Esophagus muscularis mucosa (tissue), 4 donors: ENCODE measurements at regions not wholly inside any gene's neighbourhood (a gene's known extent, or its start where the extent isn't known, plus 50 kb on each side); places are given as distances from the start of the nearest gene placed in this dataset.

ENCODE experiments used
- DNase-seq: peaks from one replicate; pipeline ENCODE4 v3.0.0-alpha.2; 2017; ENCODE audit errors: extremely low spot score
- H3K27ac ChIP-seq, 4 donors: fragments of 200-600 bp; sonication (generic); replicated peaks in 1 of 4; 1 replicate in 3 of 4; 2 replicates in 1 of 4; pipeline ENCODE4 v1.5.1; 2016 to 2019; ENCODE audit warnings: mild to moderate bottlenecking in 1 of 4
- H3K27me3 ChIP-seq, 4 donors: fragments of 200-600 bp; sonication (generic); one replicate each; pipeline versions ENCODE4 v1.5.1 to v1.6.0; 2016 to 2019
- H3K36me3 ChIP-seq, 4 donors: fragments of 200-600 bp; sonication (generic); one replicate each; pipeline ENCODE4 v1.5.1; 2016 to 2019
- H3K4me1 ChIP-seq, 4 donors: fragments of 200-600 bp; sonication (generic); one replicate each; pipeline ENCODE4 v1.5.1; 2016 to 2019
- H3K4me3 ChIP-seq, 4 donors: fragments of 200-600 bp; sonication (generic); 1 replicate in 2 of 4; 2 replicates in 2 of 4; pipeline ENCODE4 v1.5.1; 2016 to 2019; ENCODE audit warnings: mild to moderate bottlenecking in 4 of 4, moderate library complexity in 1 of 4
- H3K9me3 ChIP-seq, 4 donors: fragments of 200-600 bp; sonication (generic); 1 replicate in 3 of 4; 2 replicates in 1 of 4; pipeline ENCODE4 v1.5.1; 2016 to 2019
- EP300 ChIP-seq: sonication (generic); formaldehyde crosslinking; IDR thresholded peaks from one replicate; pipeline ENCODE4 v1.6.1; 2017; ENCODE audit warnings: antibody characterized with exemption
- POLR2A ChIP-seq: fragments of 450-650 bp; IDR thresholded peaks from one replicate; pipeline ENCODE4 v1.6.1; 2017; ENCODE audit warnings: antibody characterized with exemption, moderate library complexity, mild to moderate bottlenecking, low read depth
- POLR2AphosphoS5 ChIP-seq, 2 donors: sonication (generic); formaldehyde crosslinking; IDR thresholded peaks; one replicate each; pipeline ENCODE4 v1.6.1; 2017; ENCODE audit warnings: antibody characterized with exemption in 2 of 2
- WGBS: methylation state at CpG from one replicate; pipeline ENCODE4 v1.1.5; 2018; 5-methylcytosine and 5-hydroxymethylcytosine counted together
- intact Hi-C: fragments of 100-400 bp; cut with DNase I; formaldehyde crosslinking; loops from one replicate; pipeline ENCODE4 v1.15.1; 2023
- TF ChIP-seq, protein P1 (sequence below), 3 experiments: fragments of 200-600 bp in 2 of 3; fragments of 450-650 bp in 1 of 3; sonication (generic) in 2 of 3; IDR thresholded peaks; one replicate each; pipeline ENCODE4 v1.5.1; 2017 to 2019; ENCODE audit warnings: antibody characterized with exemption in 3 of 3, mild to moderate bottlenecking in 2 of 3, moderate library complexity in 1 of 3

DNA sequence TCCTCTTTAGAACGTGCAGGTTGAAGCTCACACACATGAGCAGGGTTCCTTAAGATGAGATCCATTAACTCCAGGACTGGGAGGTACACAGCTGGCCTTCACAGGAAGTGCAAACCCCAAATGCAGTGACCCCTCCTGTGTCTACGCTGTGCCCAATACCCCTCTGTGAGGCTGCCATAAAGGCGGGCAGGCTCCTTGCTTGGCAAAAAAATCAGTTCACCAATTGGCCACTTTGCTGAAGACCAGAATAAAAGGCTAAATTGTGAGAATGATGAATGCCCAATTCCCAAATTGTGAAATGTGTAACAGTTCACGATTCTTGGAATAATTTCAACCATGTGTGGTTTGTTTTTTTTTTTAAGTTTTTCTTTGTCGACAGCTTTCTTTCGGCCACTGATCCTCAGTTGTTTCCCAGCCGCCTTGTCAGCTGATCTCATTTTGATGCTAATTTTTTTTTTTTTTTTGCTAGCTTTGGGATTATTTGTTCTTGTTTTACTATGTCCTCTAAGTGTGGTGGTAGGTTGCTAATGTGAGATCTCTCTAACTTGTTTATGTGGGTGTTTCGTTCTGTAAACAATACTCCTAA lies 101.9 kb upstream of the PRSS58 start:
- no peak for DNase-seq
- H3K4me1 ChIP-seq, result no peaks in the 10 kb centered on the region
- intact Hi-C loops, result no loop called here
- no peak overlapping the region for H3K27ac ChIP-seq
- H3K9me3 ChIP-seq, result no peaks in the 10 kb centered on the region
- WGBS, result 58% methylated on average over 8 of the region's 8 CpGs
- no peaks in the 10 kb centered on the region for H3K27me3 ChIP-seq
- H3K4me3 ChIP-seq, result no peak overlapping the region
- TF ChIP-seq, protein P1, sequence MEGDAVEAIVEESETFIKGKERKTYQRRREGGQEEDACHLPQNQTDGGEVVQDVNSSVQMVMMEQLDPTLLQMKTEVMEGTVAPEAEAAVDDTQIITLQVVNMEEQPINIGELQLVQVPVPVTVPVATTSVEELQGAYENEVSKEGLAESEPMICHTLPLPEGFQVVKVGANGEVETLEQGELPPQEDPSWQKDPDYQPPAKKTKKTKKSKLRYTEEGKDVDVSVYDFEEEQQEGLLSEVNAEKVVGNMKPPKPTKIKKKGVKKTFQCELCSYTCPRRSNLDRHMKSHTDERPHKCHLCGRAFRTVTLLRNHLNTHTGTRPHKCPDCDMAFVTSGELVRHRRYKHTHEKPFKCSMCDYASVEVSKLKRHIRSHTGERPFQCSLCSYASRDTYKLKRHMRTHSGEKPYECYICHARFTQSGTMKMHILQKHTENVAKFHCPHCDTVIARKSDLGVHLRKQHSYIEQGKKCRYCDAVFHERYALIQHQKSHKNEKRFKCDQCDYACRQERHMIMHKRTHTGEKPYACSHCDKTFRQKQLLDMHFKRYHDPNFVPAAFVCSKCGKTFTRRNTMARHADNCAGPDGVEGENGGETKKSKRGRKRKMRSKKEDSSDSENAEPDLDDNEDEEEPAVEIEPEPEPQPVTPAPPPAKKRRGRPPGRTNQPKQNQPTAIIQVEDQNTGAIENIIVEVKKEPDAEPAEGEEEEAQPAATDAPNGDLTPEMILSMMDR (IDR thresholded peaks at IDR 0.05), result no peak
- TF ChIP-seq POLR2AphosphoS5 (IDR thresholded peaks at IDR 0.05), result no peak
- TF ChIP-seq EP300, result no peak
- TF ChIP-seq POLR2A, result no peak
- no peaks in the 10 kb centered on the region for H3K36me3 ChIP-seq

DNA sequence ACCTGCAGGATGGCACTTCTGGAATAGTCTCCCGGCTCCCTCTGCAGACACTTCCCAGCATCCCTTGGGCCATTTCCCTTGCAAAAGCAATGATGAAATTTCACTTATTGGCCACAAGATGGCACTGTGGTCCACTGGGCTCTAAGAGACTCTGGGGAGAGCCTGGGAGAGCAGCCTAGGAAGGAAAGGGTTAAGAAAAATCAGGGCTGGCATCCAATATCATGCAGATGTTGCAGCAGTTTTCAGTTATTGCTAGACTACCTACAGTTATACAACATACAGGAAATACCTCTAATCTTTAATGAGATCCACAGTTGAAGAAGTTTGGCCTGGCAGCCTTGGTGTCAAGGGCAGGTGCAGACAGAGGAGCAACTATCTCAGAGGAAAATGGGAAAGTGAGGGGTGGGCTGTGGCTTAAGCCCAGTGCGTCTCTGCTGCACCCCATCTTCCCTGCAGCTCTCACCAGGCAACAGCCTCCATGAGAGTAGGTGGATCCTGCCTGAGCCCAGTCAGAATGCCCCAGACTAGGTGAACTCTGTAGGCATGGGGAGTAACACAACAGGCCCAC lies 100.2 kb upstream of the PRSS58 start:
- DNase-seq, result no peak
- no peaks in the 10 kb centered on the region for H3K27me3 ChIP-seq
- no peaks in the 10 kb centered on the region for H3K4me1 ChIP-seq
- no peak overlapping the region for H3K27ac ChIP-seq
- intact Hi-C loops, result no loop called here
- H3K36me3 ChIP-seq, result no peaks in the 10 kb centered on the region
- H3K4me3 ChIP-seq, result no peak overlapping the region
- no peak for TF ChIP-seq POLR2AphosphoS5 (IDR thresholded peaks at IDR 0.05)
- TF ChIP-seq, protein P1 (IDR thresholded peaks at IDR 0.05), result peak; percentile 17 to 56 (median 41)
- H3K9me3 ChIP-seq, result no peaks in the 10 kb centered on the region
- 25% methylated on average over 2 of the region's 2 CpGs for WGBS

DNA sequence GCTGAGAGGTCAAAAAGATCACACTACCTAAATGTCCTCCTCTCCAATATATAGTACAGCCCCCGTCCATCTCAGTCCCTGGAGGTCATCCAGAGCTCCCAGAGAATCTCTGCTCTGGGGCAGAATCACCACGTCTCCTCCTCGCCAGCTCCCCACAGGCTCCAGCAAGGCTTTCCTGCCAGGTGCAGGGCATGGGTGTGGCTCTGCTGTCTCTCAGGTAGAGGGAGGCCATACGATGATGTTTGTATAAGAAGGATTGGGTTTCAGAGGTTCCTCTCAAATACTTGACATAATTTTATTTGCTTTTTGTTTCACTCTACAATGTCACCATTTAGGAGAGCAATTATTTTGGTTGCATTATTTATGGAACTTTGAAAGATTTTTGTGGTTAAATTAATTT lies 98.3 kb upstream of the PRSS58 start:
- TF ChIP-seq POLR2A (no peak), EP300 (no peak), POLR2AphosphoS5 (IDR thresholded peaks at IDR 0.05) (no peak)
- TF ChIP-seq, protein P1 (IDR thresholded peaks at IDR 0.05), result no peak
- Histone ChIP-seq H3K4me3 (no peak overlapping the region), H3K9me3 (no peaks in the 10 kb centered on the region), H3K27me3 (no peaks in the 10 kb centered on the region), H3K4me1 (no peaks in the 10 kb centered on the region), H3K36me3 (no peaks in the 10 kb centered on the region), H3K27ac (no peak overlapping the region)
- intact Hi-C loops, result no loop called here
- 56% methylated on average over 4 of the region's 4 CpGs for WGBS
- no peak for DNase-seq

DNA sequence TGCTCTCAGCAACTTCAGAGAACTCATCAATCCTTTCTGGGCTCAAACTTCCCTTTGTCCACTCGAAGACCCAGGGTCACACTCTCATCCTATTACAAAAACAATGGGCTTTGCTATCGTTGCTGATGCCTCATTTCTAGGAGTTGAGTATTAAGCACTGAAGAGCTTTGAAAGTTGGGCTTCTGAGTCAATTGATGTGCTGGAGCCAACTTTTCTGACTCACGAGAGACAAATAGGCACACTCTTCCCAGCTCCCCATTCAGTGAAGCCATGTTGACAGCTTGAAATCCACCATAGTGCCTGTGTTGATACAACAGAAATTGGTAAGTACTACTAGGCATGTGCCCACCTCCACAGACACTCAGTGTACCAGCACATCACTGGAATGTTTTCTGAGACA lies 97.5 kb upstream of the PRSS58 start:
- Histone ChIP-seq H3K36me3 (no peaks in the 10 kb centered on the region), H3K4me3 (no peak overlapping the region), H3K4me1 (no peaks in the 10 kb centered on the region), H3K27ac (no peak overlapping the region), H3K9me3 (no peaks in the 10 kb centered on the region), H3K27me3 (no peaks in the 10 kb centered on the region)
- no peak for TF ChIP-seq POLR2AphosphoS5 (IDR thresholded peaks at IDR 0.05)
- no peak for TF ChIP-seq POLR2A
- no peak for TF ChIP-seq EP300
- TF ChIP-seq, protein P1 (IDR thresholded peaks at IDR 0.05), result no peak
- DNase-seq, result no peak
- WGBS, result 50% methylated on average over 3 of the region's 3 CpGs
- intact Hi-C loops, result no loop called here
